Muscle of leg (tissue), 3 donors: ENCODE measurements at regions not wholly inside any gene's neighbourhood (a gene's known extent, or its start where the extent isn't known, plus 50 kb on each side); places are given as distances from the start of the nearest gene placed in this dataset.
A peak's percentile ranks its signal among the peaks of the same experiment; 100 is the strongest.

Experiments
- DNase-seq: peaks from one replicate; pipeline ENCODE4 v3.0.0; 2013
- H3K27ac ChIP-seq: one replicate; pipeline ENCODE4 v1.5.1; 2013; ENCODE audit warnings: mild to moderate bottlenecking, low read length, control low read depth
- H3K27me3 ChIP-seq: one replicate; pipeline ENCODE4 v1.6.1; 2013; ENCODE audit warnings: low read length; ENCODE audit not compliant: control insufficient read depth, insufficient read depth
- H3K36me3 ChIP-seq: one replicate; pipeline ENCODE4 v1.6.1; 2013; ENCODE audit warnings: low read length; ENCODE audit not compliant: control insufficient read depth, insufficient read depth
- H3K4me1 ChIP-seq: one replicate; pipeline ENCODE4 v1.6.1; 2013; ENCODE audit warnings: low read length; ENCODE audit not compliant: control insufficient read depth, insufficient read depth
- H3K4me3 ChIP-seq: one replicate; pipeline ENCODE4 v1.5.1; 2013; ENCODE audit warnings: low read length, control low read depth
- H3K9me3 ChIP-seq: replicated peaks from 2 replicates; pipeline ENCODE4 v1.6.1; 2013; ENCODE audit warnings: low read depth, low read length; ENCODE audit not compliant: control insufficient read depth
- WGBS: methylation state at CpG from one replicate; pipeline ENCODE4 v1.1.5; 2013; ENCODE audit warnings: missing lambda C conversion rate; ENCODE audit not compliant: insufficient coverage; 5-methylcytosine and 5-hydroxymethylcytosine counted together

GRCh38 chr1:58890609-58891008 is 106.8 kb upstream of the JUN start:
- 75% methylated on average over 2 of the region's 3 CpGs for WGBS
- no peaks in the 10 kb centered on the region for H3K36me3 ChIP-seq
- H3K9me3 ChIP-seq: no peaks in the 10 kb centered on the region
- no peak overlapping the region for H3K27ac ChIP-seq
- H3K4me3 ChIP-seq: no peak overlapping the region
- H3K27me3 ChIP-seq: no peaks in the 10 kb centered on the region
- DNase-seq: no peak
- peaks cover 32% of the 10 kb centered on the region for H3K4me1 ChIP-seq

GRCh38 chr1:58891347-58891746 is 107.5 kb upstream of the JUN start:
- no peak for DNase-seq
- no CpG with 5 or more reads among the region's 2 CpGs for WGBS
- Histone ChIP-seq H3K9me3 (no peaks in the 10 kb centered on the region), H3K36me3 (no peaks in the 10 kb centered on the region), H3K4me1 (peaks cover 34% of the 10 kb centered on the region), H3K27ac (no peak overlapping the region), H3K4me3 (no peak overlapping the region), H3K27me3 (no peaks in the 10 kb centered on the region)

- peaks cover 42% of the 10 kb centered on the region for H3K4me1 ChIP-seq
- H3K4me3 ChIP-seq: no peak overlapping the region
- 42% methylated on average over 7 of the region's 13 CpGs for WGBS
- peak overlapping the region; percentile 53 for H3K27ac ChIP-seq
- DNase-seq: peak; percentile 68
- H3K9me3 ChIP-seq: no peaks in the 10 kb centered on the region
- H3K36me3 ChIP-seq: no peaks in the 10 kb centered on the region
- H3K27me3 ChIP-seq: no peaks in the 10 kb centered on the region
Observed at GRCh38 chr1:58893257-58893869, 109.5 kb upstream of the JUN start.

GRCh38 chr1:58895082-58895481 is 111.2 kb upstream of the JUN start:
- DNase-seq: no peak
- Histone ChIP-seq H3K4me3 (no peak overlapping the region), H3K27ac (no peak overlapping the region), H3K4me1 (peaks cover 55% of the 10 kb centered on the region), H3K9me3 (no peaks in the 10 kb centered on the region), H3K36me3 (no peaks in the 10 kb centered on the region), H3K27me3 (no peaks in the 10 kb centered on the region)
- WGBS: 92% methylated on average over 2 of the region's 2 CpGs

GRCh38 chr1:58895559-58896145 is 111.8 kb upstream of the JUN start:
- Histone ChIP-seq H3K4me3 (no peak overlapping the region), H3K4me1 (peaks cover 58% of the 10 kb centered on the region), H3K27me3 (no peaks in the 10 kb centered on the region), H3K36me3 (no peaks in the 10 kb centered on the region), H3K27ac (peak overlapping the region; percentile 90), H3K9me3 (no peaks in the 10 kb centered on the region)
- 61% methylated on average over 4 of the region's 5 CpGs for WGBS
- no peak for DNase-seq

GRCh38 chr1:58896246-58897183 is 112.7 kb upstream of the JUN start:
- no peaks in the 10 kb centered on the region for H3K9me3 ChIP-seq
- peak; percentile 67 for DNase-seq
- H3K4me1 ChIP-seq: peaks cover 61% of the 10 kb centered on the region
- H3K27me3 ChIP-seq: no peaks in the 10 kb centered on the region
- WGBS: 44% methylated on average over 3 of the region's 8 CpGs
- H3K4me3 ChIP-seq: no peak overlapping the region
- peak overlapping the region; percentile 90 for H3K27ac ChIP-seq
- H3K36me3 ChIP-seq: no peaks in the 10 kb centered on the region

- DNase-seq: peak; percentile 73
- peak overlapping the region; percentile 73 for H3K27ac ChIP-seq
- H3K27me3 ChIP-seq: no peaks in the 10 kb centered on the region
- H3K9me3 ChIP-seq: no peaks in the 10 kb centered on the region
- H3K4me3 ChIP-seq: no peak overlapping the region
- H3K4me1 ChIP-seq: peaks cover 55% of the 10 kb centered on the region
- no peaks in the 10 kb centered on the region for H3K36me3 ChIP-seq
- 100% methylated on average over 1 of the region's 10 CpGs for WGBS
Observed at GRCh38 chr1:58898739-58899586, 115.1 kb upstream of the JUN start.

GRCh38 chr1:58899587-58900271 is 115.9 kb upstream of the JUN start:
- H3K9me3 ChIP-seq: no peaks in the 10 kb centered on the region
- no peak overlapping the region for H3K4me3 ChIP-seq
- no peaks in the 10 kb centered on the region for H3K27me3 ChIP-seq
- no peaks in the 10 kb centered on the region for H3K36me3 ChIP-seq
- H3K4me1 ChIP-seq: peaks cover 56% of the 10 kb centered on the region
- DNase-seq: no peak
- WGBS: 73% methylated on average over 4 of the region's 11 CpGs
- H3K27ac ChIP-seq: peak overlapping the region; percentile 73

GRCh38 chr1:58900396-58900795 is 116.5 kb upstream of the JUN start:
- WGBS: no CpG with 5 or more reads among the region's 3 CpGs
- Histone ChIP-seq H3K27me3 (no peaks in the 10 kb centered on the region), H3K9me3 (no peaks in the 10 kb centered on the region), H3K27ac (peak overlapping the region; percentile 47), H3K4me1 (peaks cover 52% of the 10 kb centered on the region), H3K36me3 (no peaks in the 10 kb centered on the region), H3K4me3 (no peak overlapping the region)
- no peak for DNase-seq
